GM06990 (cell line): ENCODE measurements at regions not wholly inside any gene's neighbourhood (a gene's known extent, or its start where the extent isn't known, plus 50 kb on each side); places are given as distances from the start of the nearest gene placed in this dataset.

Experiments
- DNase-seq: peaks from one replicate; pipeline ENCODE4 v3.0.0-alpha.2; 2011; ENCODE audit not compliant: insufficient read length; ENCODE audit errors: extremely low read depth
- H3K27me3 ChIP-seq: replicated peaks from 2 replicates; pipeline ENCODE4 v1.6.0; 2011; ENCODE audit warnings: low read length; ENCODE audit not compliant: control insufficient read depth, insufficient read depth
- H3K36me3 ChIP-seq: 2 replicates; pipeline ENCODE4 v1.5.1; 2011; ENCODE audit warnings: low read length; ENCODE audit not compliant: control insufficient read depth, insufficient read depth
- H3K4me3 ChIP-seq: replicated peaks from 2 replicates; pipeline ENCODE4 v1.5.1; 2011; ENCODE audit warnings: low read depth, mild to moderate bottlenecking, control low read depth, low read length
- CTCF ChIP-seq: IDR thresholded peaks from 2 replicates; pipeline ENCODE4 v1.5.1; 2011; ENCODE audit warnings: low read length, control low read depth, mild to moderate bottlenecking, inconsistent platforms; ENCODE audit not compliant: insufficient read depth, poor library complexity, severe bottlenecking

- DNase-seq, result no peak
- no peak for TF ChIP-seq CTCF
- Histone ChIP-seq H3K4me3 (no peak overlapping the region), H3K27me3 (no peaks in the 10 kb centered on the region), H3K36me3 (no peaks in the 10 kb centered on the region)
Observed at GRCh38 chr2:105607920-105608504, 136.7 kb upstream of the NCK2 start.

- no peak for DNase-seq
- H3K4me3 ChIP-seq, result no peak overlapping the region
- H3K27me3 ChIP-seq, result no peaks in the 10 kb centered on the region
- no peaks in the 10 kb centered on the region for H3K36me3 ChIP-seq
- TF ChIP-seq CTCF, result no peak
Observed at GRCh38 chr2:105606081-105606480, 138.6 kb upstream of the NCK2 start.

- DNase-seq, result no peak
- Histone ChIP-seq H3K27me3 (no peaks in the 10 kb centered on the region), H3K36me3 (no peaks in the 10 kb centered on the region), H3K4me3 (no peak overlapping the region)
- TF ChIP-seq CTCF, result no peak
Observed at GRCh38 chr2:105604938-105605337, 139.8 kb upstream of the NCK2 start.

- no peak for TF ChIP-seq CTCF
- DNase-seq, result no peak
- no peaks in the 10 kb centered on the region for H3K36me3 ChIP-seq
- H3K4me3 ChIP-seq, result no peak overlapping the region
- H3K27me3 ChIP-seq, result no peaks in the 10 kb centered on the region
Observed at GRCh38 chr2:105600949-105601794, 143.5 kb upstream of the NCK2 start.

GRCh38 chr2:105600602-105600948 is 144.1 kb upstream of the NCK2 start:
- no peaks in the 10 kb centered on the region for H3K27me3 ChIP-seq
- no peak overlapping the region for H3K4me3 ChIP-seq
- DNase-seq, result no peak
- no peak for TF ChIP-seq CTCF
- H3K36me3 ChIP-seq, result no peaks in the 10 kb centered on the region
